ENCODE measurements at regions not wholly inside any gene's neighbourhood (a gene's known extent, or its start where the extent isn't known, plus 50 kb on each side); places are given as distances from the start of the nearest gene placed in this dataset.
"Not testable (repeated sequence)": the region's sequence is repeated elsewhere in the genome, so short reads cannot be mapped to it uniquely, and the experiment has no call there.

DNA sequence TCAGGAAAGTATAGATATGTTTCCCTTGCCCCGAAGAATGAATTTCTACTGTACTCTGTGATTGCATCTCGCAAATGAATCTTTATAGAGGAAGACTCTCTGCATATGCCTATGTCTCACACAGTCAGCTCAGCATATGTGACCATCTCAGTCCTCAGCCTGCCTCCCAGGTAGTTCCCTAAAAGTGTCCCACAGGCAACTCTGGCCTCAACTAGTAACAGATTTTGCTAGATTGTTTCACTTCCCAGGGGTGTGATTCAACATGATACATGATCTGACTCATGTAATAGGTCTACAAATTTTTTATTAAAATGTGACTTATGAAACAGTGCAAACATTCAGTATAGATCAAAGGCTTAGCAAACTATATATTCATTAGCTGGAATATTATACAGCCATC lies 296.6 kb upstream of the CRIM1 start:
- DNase-seq (ENCODE audit: low spot score), result peak; percentile 5

DNA sequence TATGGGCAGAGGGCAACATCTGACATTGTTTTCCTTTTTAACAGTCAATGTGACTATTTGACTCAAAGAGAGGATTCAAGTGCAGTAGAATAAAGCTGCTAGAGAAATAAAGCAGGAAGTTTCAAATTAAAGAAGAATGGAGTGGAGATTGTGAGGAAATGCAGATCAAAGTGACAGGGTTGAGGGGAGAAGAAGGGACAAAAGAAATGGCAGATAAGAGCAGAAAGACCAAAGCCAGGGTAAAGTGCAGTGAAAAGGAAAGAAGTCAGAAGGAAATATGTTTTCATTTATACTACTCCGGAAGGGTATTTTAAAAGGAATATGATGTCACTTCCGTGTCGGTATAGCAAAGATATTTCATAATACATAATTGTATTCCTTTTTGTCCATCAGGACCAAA lies 297.5 kb upstream of the CRIM1 start:
- DNase-seq (ENCODE audit: low spot score), result no peak

GRCh38 chr2:36052819-36053218 lies 302.8 kb upstream of the CRIM1 start:
- DNase-seq (ENCODE audit: low spot score), result no peak

- no peak for DNase-seq (ENCODE audit: low spot score)
Observed at GRCh38 chr2:36044411-36044810, 311.2 kb upstream of the CRIM1 start.

DNA sequence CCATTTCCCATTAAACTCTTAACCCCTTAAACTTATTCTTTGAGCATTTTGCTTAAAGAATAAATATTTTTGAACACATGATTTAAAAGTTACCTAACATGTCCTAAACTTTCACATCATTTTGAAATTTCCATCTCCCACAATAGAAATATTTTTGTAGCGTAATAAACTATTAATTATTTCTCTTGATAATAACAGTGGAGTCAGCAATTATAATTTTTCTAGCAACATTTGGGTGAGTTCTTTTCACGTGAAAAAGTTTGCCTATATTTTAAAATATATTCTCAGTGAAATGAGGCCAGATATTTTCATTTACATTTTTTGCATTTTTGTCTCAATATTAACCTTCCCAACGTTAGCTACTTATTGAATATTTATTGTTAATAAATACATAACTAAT lies 320.4 kb upstream of the CRIM1 start:
- DNase-seq (ENCODE audit: low spot score), result no peak

DNA sequence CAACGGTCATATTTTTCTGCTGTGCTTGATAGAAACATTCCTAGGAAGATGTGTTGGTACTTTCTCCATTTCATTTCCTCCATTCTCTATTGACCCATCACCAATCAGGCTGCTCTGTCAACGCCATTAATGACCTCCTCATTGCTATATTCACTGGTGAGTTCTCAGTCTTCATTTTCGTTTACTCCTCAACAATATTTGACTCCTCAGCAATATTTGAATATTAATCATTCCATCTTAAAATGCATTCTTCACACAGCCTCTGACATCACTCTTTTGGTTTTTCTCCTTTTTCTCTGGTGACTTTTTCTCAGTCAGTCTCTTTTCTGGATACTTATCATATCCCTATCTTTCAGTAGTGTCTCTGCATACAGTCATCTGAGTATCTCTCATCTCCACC lies 323.5 kb upstream of the CRIM1 start:
- DNase-seq (ENCODE audit: low spot score), result no peak

DNA sequence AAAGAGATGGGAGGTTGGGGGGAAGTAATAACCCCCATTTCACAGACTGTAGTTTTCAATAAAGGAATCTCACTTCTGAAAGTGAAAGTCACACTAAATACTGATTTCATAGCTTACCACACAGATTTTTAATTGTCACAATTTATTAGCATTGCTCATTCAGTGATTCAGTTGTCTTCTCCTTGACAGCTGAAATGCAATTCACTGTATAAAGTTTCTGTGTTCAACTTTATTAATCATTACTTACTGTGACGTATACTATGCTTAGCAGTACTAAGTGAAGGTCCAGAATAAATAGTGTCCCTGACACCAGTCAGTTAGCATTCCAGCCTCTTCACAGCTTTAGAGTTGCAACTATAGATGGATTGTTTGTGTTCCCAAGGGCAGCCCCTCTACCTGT lies 324.1 kb upstream of the CRIM1 start:
- no peak for DNase-seq (ENCODE audit: low spot score)

DNA sequence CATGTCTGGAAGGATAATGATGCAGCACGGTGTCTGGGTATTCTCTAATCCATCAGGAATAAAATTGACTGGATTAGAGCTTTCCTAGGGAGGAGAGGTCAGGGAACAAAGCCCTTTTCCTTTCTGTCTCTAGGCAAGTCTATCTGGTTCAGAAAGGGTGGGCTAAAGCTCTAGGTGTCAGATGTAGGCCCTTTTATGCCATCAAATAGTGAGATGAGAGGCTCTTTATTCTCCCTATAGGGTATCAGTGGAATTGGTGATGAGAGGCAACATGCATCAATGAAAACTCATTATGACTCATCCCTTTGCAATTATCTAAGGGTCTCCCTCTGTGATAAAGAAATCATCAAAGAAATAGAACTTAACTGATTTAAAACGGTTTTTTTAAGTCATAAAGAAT lies 328.0 kb upstream of the CRIM1 start:
- DNase-seq (ENCODE audit: low spot score), result no peak

DNA sequence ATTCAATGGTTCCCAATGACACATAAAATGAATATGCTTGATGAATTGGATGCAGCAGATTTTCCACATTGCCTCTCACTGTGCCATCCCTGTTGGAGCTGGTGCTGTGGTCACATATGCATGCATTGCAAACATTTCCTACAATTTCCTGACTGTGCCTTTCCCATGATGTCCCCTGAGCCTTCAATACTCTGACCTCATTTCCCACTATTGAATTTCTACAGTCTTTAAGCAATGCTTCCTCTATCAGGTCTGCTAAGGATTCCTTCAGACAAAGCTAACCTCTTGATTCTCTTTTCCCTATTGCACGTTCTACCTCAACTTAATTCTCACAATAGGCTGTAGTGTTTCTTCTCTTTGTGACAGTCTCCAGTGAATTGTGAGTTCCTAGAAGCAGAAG lies 342.5 kb upstream of the CRIM1 start:
- DNase-seq (ENCODE audit: low spot score), result no peak

DNA sequence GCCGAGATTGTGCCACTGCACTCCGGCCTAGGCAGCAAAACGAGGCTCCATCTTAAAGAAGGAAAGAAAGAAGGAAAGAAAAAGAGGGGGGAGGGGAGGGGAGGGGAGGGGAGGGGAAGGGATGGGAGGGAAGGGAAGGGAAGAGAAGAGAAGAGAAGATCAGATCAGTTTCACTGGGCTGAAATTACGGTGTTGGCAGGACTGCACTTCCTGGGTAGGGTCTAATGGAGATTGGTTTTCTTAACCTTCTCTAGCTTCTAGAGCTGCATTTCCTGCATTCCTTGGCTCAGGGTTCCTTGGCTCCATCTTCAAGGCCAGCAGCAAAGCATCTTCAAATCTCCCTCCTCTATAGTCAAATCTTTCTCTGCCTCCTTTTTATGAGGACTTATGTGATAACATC lies 349.1 kb upstream of the CRIM1 start:
- no peak for DNase-seq (ENCODE audit: low spot score)

DNA sequence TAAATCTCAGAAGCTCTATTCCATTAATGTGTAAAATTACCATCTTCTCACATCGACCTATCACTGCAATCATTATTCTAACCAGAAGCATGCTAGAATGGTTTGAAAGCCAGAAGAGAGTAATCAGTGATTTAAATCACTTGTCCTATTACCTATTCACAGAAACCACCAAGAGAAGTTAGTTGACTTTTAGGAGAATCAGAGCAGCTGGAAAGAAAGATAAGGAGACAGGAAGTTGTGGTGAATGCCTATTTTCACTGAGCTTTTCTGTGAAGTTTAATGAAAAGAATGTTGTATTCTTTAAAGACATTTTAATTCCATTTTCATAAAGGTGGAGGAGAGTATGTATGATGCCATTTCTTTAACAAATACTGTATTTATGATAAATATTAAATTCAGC lies 352.6 kb upstream of the CRIM1 start:
- no peak for DNase-seq (ENCODE audit: low spot score)

- DNase-seq (ENCODE audit: low spot score), result no peak
Observed at GRCh38 chr2:35997488-35997887, 358.1 kb upstream of the CRIM1 start.

DNA sequence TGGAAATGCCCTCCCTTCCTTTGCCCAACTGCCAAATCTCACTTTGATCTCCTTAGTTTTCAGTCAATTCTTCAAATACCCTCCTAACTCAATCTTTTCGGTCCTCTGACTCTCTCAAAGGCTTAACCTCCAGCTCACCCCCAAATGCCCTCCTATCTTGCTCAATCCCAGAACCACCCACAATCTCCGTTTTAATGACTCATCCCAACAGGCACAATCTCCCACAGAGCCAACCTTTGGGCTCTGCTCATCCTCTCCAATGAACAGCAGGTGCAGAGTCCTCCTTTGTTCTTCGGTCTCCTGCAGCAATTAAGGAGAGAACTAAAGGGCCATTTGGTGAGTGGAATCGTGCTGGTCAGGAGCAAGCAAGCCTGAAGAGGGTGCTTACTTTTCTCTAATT lies 366.1 kb upstream of the CRIM1 start:
- peak; percentile 26 for DNase-seq (ENCODE audit: low spot score)

DNA sequence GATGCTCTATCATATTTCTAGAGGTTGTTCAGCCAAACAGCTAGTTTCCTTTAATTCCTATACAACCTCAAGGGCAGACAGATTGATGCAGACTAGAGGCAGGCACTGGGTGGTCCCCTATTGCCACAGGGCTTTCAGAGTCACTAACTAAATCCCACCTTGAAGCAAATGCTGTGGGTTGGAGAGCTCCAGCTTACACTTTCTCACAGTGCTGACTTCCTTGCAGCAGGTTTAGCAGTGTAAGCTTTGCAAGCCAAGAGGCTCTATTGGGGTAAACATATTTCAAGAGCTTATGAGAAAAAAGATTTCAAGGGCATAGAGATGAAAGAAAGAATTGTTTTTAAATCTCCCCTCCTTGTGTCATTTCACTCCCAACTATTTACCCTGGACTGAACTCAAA lies 366.5 kb upstream of the CRIM1 start:
- no peak for DNase-seq (ENCODE audit: low spot score)

DNA sequence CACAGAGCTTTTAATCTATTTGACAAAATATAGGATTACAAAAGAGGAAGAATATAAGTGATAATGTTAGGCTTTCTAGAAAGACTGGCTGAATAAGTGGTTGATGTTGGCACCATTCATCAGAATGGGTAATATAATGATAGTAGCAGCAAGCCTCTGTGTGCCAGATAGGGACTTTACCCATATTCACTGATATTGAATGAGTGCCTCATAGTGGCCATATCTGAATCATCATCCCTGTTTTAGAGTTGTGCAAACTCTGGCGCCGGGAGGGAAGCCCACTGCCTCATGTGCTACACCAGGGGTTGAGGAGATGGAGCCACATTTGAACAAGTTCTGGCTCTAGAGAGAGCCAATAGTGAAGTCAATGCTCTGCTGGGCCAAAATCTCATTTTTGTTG lies 368.7 kb upstream of the CRIM1 start:
- DNase-seq (ENCODE audit: low spot score), result no peak

- no peak for DNase-seq (ENCODE audit: low spot score)
Observed at GRCh38 chr2:35978218-35978617, 377.4 kb upstream of the CRIM1 start.

DNA sequence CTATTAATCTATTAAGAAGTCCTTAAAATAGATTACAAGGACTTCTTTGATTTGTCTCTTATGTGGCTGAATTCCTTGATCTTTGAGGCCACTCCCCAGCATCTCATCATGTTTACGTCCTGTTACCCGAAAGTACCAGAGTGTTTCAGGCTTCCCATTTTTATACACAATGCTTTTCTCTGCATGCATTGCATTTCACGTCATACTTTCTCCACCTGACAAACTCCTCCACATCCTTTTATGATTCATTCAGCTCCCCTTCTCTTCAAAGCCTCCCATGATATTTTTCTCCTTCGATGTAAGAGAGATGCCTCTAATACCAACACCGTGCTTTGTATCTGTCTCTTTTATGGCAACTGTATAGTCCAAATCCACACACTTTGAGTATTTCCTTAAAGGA lies 379.0 kb upstream of the CRIM1 start:
- no peak for DNase-seq (ENCODE audit: low spot score)

GRCh38 chr2:35973737-35974132 lies 381.8 kb upstream of the CRIM1 start:
- peak; percentile 49 for DNase-seq (ENCODE audit: low spot score)

- DNase-seq (ENCODE audit: low spot score), result peak; percentile 51
Observed at GRCh38 chr2:35973132-35973736, 382.3 kb upstream of the CRIM1 start.

GRCh38 chr2:35963824-35964223 lies 391.8 kb upstream of the CRIM1 start:
- DNase-seq (ENCODE audit: low spot score), result no peak

DNA sequence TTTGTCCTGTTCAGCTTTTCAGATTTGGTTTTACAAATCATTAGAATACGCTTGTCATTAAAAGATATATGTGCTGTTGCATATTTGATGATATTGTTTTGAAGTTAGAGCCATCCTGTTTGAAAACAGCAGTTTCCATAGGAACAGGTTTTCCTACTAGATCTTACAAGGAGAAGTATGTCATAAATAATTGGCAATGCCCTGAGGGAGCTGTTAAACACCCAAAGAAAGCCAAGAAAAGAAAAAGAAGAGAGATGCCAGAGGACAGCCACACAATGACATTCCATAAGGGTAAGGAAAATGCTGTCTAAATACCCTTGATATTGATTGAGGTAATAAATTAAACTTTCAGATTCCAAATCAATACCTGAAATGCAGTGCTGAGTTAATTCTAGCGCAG lies 392.2 kb upstream of the CRIM1 start:
- DNase-seq (ENCODE audit: low spot score), result no peak

GRCh38 chr2:35962585-35963146 lies 392.9 kb upstream of the CRIM1 start:
- no peak for DNase-seq (ENCODE audit: low spot score)

DNA sequence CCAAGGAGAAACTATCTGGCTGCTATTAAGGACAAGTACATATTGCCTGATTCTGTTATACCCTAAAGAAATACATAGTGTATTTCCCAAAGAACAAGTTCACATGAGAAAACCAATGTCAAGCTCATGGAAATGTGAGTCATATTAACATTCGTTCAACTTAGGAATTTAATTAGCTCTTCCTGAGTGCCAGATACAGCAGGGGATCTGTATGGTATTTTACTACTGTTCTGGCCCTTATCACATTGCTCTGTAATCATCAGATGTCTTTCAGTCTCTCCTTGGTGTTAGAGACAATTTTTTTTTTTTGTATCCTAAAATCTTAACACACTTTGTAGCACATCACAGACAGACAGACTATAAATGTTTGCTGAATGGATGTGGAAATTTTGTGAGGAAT lies 395.0 kb upstream of the CRIM1 start:
- DNase-seq (ENCODE audit: low spot score), result peak; percentile 18

DNA sequence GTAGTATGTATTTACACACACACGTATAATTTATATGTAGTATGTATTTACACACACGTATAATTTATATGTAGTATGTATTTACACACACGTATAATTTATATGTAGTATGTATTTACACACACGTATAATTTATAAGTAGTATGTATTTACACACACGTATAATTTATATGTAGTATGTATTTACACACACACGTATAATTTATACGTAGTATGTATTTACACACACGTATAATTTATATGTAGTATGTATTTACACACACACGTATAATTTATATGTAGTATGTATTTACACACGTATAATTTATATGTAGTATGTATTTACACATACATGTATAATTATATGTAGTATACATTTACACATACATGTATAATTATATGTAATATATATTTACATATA lies 398.5 kb upstream of the CRIM1 start:
- not testable (repeated sequence) for DNase-seq (ENCODE audit: low spot score)

All from A172 (cell line).